Urothelium cell line (cell line): ENCODE measurements at regions not wholly inside any gene's neighbourhood (a gene's known extent, or its start where the extent isn't known, plus 50 kb on each side); places are given as distances from the start of the nearest gene placed in this dataset.

Source experiments
- DNase-seq: peaks from one replicate; pipeline ENCODE4 v3.0.0; 2011; ENCODE audit warnings: low spot score, mixed read lengths
- FAIRE-seq: peaks from 2 replicates; lab custom pipeline; 2011; peaks lifted over from hg19 to GRCh38; lab: Jason Lieb, UNC

DNA sequence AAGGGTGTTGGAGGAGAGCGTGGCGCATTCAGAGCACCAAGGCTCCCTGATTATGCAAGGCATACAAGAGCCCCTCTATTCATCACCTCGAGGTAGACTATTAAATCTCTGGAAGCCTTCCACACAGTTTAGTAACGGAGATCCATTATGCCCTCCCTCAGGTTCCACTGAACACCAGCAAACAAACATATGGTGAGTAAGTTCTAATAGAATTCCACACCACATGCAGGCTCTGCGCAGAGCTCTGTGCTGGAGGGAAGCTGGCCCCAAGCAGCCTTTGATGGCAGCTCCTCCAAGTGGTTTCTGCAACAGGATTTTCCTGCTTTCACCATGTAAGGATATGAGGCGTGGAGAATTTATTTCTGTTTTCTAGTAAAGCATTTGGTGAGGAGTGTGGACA, 238.6 kb downstream of the C1D start:
- DNase-seq (no peak), FAIRE-seq (no peak)

DNA sequence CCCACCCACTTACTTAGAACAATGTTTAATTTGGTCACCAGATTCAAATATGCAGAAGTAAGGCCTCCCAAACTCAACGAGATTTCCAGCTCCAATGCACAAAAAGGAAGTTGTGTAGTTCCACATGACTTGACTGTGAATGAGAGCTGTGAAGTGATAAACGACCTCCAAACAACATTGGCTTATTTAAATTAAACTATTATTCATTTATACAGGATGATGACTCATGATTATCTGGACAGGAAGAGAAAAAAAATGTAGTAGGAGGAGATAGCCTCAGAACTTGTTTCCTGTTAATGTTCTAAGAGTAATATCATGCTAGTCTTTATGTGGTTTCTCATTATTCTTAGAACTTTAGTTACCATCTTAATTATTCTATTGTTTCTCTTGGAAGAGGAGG, 237.3 kb downstream of the C1D start:
- no peak for FAIRE-seq
- no peak for DNase-seq

DNA sequence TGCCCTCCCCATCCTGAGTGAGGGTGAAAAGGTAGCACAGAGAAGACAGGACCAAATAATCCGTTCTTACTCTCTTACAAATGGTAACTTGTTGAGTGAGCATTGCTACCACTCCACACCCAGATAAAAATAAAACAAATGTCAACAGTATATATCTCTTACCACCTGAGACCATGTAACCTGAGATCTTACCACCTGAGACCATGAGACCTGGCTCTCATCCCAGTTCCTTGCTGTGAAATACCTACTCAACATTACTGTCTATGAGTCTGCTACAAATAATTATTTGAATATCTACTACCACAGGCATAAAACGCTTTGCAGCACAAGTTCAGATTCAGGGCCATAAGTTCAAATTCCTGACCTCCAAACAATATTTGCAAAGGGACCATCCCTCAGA, 234.7 kb downstream of the C1D start:
- no peak for DNase-seq
- no peak for FAIRE-seq

DNA sequence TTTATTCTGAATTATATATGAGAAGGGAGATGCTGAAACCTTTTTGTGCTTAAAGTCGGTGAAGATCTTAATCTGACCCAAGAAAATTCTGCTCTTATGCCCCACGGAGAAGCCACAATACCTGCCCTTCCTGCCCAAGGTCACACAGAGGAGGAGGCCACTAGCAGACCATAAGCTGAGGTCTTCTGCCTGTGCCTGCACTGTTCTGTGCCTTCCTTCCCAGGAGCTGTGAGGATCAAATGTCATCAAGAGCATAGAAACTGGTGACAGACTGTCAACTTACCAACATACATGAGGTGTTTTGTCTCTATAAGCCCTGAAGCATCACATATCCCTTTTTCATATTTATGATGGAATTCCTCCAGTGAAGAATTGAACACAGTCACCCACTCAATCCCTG, 233.3 kb downstream of the C1D start:
- DNase-seq (no peak), FAIRE-seq (no peak)

DNA sequence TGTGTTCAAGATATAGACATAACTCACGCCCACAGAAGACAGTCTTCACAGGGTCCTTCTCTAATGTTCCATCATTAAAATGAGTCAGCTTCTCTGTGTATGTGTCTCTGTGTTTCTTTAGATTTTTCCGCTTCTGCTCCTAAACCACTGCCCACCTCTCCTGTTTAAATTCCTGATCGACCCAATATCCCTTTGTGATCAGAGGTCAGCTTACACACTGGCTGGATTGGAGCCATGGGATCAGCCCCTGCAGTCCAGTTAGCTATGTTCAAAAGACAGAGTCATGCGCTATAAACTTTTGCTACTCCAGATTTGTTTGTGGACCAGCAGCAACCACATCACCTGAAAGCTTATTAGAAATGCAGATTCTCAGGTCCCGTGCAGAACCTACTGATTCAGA, 229.2 kb downstream of the C1D start:
- DNase-seq (no peak), FAIRE-seq (no peak)

DNA sequence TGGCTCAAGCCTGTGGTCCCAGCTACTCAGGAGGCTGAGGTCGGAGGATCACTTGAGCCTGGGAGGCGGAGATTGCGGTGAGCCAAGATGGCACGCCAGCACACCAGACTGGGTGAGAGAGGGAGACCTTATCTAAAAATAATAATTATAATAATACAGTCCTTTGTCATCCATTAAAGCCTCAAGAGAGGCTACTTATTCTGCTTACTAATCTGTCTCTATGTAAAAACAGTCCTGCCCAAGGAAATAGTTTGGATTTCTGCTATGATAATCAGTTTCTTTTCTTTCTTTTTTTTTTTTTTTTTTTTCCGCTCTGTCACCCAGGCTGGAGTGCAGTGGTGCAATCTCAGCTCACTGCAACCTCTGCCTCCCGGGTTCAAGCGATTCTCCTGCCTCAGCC, 228.3 kb downstream of the C1D start:
- DNase-seq (no peak), FAIRE-seq (no peak)

DNA sequence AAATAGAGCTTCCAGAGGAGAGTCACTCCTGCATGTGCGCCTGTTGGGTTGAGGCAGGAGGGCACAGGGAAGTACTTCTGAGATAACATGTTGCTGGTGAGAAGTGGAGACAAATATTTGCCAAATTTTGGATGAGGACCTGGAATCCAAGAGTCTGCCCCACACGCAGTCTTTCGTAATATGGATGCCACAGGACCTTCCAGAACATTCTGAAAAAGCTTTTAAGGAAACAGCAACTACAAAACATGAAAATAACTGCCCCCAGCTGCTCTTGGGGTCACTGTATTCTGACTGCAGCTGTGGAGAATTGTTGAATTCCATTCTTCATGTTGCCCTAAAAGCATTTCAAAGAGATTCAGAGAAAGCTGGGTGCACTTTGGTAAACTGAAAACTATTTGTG, 227.5 kb downstream of the C1D start:
- FAIRE-seq: no peak
- no peak for DNase-seq

DNA sequence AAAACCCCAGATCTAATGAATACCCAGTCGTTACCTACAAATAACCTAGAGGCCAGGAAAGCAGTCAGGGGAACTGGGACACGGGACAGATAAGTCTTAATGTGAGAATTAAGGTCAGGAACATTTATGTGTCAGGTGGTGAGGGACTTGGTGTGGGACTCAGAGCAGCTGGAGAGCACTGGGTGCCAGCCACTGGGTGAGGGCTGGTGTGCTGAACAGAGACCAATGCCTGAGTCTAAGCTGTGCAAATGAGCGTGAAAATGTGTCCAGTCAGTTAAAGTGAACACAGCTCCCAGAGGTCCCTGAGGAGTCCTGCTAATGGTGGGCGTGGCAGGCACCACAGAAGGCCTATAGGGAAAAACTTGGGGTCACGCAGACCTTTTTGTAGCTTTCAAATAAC, 225.9 kb downstream of the C1D start:
- FAIRE-seq (no peak), DNase-seq (no peak)

DNA sequence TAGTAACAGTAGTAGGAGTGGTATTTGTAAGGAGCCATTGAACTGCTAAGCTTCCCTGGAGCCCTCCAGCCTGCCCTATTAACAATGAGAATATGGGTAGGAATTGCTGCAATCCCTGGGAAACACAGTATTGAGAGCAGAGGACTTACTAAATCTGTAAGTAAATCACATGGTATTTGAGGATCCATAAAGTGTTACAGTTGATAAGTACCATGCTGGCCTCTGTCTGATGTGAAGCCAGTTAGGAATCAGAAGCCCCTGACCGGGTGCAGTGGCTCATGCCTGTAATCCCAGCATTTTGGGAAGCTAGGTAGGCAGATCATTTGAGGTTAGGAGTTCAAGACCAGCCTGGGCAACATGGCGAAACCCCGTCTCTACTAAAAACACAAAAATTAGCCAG, 224.6 kb downstream of the C1D start:
- DNase-seq (no peak), FAIRE-seq (no peak)

DNA sequence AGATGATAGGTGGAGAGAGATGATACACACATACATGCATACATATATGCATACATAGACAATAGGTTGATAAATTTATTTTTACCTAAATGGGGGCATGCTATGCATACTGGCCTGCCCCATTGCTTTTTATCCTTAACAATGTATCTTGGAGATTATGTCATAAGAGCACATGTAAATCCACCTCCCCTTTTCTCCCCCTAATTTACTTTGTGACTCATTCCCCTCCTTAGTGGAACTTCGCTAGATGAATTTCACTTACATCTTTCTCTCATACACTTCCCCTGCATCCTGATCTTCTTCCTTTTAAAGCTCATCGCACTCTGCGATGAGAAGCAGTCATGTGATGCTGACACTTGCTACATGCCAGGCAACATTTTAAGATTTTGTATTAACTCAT, 223.6 kb downstream of the C1D start:
- FAIRE-seq: no peak
- no peak for DNase-seq

DNA sequence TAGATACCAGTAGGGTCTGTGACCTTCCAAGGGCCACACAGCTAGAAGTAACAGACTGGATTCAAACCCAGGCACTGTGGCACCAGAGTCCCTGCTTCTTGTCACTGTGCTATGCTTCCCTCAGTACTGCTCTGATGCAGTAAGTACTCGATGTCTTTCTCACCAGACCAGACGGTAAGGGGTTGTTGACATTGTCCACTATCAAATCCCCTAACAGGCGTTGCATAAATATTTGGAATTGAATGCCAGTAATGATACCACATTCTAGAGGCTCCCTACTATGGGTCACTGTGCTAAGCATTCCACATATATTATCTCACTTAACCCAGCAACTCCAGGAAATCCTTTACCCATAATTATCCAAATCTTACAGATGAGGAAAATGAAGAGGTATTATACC, 223.1 kb downstream of the C1D start:
- DNase-seq (no peak), FAIRE-seq (no peak)

DNA sequence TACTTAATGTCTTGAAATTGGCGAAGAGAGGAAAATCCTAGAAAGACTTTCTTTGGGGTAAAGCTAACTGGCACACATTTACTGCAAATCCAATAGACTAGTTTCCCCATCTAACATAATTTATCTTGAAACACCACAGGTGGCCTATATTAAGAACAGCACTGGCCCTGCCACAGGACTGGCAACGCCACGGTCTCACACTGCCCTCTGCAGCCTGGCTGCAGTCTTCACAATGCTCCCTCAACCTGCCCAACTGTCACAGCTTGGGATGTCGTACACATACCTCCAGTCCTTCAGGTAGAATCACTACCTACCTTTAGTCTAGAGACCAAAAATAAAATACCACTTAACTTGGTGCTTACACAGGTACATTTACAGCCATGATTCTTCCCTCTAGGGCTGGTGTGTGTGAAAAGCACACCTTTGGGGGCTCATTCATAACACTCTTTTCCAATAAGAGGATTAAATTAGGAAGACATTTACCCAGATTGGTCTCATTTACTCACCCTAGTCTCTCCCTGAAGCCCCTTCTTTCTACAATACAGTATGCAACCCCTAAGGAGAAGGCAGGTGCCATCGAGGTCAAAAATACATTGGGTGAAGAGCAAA, 222.2 kb downstream of the C1D start:
- FAIRE-seq: peak; percentile 73
- DNase-seq: peak; percentile 84

DNA sequence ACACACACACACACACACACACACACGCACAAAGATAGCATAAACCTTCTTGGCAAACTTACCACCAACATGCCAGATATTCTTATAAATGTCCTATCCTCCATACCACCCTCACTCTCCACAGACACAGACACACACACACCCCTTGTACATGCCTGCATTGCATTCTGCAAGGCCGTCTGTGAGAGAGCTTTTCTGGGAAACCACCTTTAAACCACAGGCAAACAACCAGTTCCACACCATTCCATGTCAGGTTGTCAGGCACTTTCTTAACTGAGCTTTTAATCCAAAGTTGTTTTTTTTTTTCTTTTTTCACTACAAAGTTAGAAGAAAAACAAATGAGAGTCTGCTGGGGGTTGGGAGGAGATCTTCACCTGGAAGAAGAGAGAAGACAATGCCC, 221.1 kb downstream of the C1D start:
- DNase-seq: no peak
- FAIRE-seq: no peak

DNA sequence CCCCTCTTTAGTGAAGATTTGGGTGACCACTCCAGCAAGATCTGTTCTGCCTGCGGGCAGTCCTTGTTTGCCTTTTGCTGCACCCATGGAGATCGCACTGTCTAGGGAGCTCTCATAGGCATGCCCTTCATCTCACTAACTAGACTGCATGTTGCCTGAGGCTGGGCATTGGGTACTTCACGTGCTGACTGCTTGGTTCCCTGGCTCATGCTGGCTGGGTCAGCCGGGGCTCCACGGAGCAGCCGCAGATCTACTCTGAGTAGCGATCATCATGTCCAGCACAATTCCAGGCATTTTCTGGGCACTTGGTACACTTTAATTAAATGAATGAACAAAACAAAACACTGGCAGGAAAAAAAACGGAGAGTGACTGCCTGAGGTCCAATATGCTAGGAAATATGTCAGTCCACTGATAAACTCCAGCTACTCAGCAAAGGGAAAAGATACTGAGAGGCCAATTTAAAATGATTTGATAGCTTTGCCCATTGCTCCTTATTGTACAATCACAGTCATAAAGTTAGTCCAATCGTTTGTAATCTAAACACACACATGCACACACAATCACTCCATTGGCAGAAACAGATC, 220.3 kb downstream of the C1D start:
- no peak for FAIRE-seq
- DNase-seq: no peak

DNA sequence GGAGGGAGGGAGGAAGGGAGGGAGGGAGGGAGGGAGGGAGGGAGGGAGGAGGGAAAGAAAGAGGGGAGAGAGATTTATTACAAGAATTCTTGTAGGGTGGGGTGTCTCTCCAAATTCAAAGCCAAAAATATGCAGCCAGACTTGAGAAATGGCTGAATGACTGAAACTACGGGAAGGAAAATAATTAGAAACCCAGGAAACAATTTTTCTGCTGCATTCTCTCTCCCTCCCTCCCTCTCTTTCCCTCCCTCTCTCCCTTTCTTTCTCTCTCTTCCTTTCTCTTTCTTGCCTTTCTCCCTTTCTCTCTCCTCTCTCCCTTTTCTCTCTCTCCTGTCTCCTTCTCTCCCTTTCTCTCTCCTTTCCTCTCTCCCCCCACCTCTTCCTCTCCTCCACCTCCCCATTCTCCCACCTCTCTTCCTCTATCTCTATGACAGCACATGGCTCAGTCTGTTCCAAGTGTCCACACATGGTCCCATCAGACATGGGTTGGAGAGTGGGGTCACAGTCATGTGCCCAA, 218.7 kb downstream of the C1D start:
- FAIRE-seq: no peak
- no peak for DNase-seq

DNA sequence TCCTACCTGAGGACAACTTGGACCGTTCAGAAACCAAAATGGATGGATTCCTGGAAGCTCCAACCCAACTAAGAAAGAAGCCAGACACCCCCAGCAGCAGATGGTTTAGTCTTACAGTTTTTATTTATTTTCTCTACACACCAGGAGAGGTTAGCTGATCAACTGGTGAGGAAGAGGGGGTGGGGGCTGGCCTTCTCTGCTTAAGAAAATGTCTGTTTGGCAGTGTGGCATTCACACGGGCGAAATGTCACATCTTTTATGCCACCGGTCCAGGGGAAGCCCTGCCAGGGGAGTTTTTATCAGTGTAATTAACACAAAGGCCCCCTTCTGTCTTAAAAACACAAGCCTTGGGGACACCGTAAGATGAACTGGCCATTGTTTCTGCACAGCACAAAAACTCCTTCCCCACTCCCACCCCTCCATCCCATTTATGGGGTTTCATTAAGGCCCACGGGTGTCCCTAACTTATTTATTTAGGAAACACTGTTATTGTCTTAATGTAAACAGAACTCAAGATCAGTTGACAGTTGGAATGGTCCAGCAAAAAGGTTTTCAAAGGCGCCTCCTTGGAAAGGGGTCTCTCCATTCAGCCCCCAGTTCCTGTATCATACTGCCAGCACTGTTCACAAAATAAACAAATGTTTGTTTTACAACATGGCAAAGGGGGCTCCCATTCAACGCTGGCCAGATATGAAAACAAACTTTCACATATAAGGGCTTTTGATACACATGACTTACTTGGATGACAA, 217.0 kb downstream of the C1D start:
- DNase-seq: no peak
- FAIRE-seq: no peak

DNA sequence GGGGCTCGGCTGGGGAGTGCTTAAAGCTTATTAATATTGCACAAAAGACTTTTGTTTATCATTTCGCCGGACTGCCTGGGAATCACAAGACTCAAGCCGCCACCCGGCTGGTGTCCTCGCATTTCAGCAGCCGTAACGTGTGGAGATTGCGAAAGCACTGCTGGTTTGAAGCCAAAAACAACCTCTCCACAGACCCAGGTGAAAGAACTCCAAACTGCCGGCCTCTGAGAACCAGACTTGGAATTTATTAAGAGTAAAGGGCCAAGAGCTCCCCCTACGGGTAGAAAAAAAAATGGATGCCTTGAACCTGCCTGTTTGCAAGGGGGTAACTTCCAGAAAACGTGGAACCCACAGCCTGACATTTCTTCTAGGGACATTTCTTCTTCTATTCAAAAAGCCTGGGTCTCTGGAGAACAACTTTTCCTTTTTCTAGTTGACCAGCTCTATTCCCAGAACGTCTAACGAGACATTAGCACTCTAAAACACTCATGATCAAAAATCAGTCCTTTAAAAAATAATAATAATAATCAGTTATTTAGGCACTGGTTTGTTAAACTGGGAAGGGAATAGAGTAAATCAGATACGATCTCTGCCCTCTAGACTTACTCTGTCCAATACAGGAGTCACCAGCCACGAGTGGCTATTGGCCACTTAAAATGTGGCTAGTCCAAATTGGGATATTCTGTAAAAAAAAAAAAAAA, 216.3 kb downstream of the C1D start:
- DNase-seq: peak; percentile 92
- no peak for FAIRE-seq

DNA sequence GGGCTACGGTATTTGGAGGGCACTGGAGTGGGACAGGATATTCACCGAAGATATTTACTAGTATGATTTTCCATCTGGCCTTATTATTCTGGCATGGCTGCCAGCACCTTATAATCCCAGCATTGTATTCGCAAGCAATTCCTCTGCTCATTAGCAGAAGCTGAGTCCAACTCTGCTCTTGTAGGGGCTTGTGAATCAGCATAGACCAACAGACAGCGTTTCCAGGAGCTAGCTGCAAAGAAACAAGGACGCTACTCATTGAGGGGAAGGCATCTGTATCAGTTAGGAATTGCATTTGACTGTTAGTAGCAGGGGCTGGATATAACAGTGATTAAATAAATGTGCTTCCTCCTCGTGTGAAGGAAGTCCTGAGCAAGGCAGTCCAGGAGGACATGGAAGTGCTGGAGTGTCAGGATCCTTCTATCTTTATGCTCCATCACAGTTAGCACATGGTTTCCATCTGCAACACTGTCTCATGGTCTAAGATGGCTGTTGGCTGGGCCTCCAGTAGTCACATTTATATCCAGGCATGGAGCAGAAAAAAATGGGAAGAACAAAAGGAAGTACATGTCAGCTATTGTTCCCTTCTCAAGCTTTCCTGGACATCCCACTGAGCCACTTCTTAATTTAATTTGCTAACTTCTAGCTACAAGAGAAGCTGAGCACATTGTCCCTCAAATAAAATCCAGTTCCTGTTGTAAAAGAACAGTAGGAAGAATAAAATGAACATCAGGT, 214.1 kb downstream of the C1D start:
- FAIRE-seq (no peak), DNase-seq (no peak)

DNA sequence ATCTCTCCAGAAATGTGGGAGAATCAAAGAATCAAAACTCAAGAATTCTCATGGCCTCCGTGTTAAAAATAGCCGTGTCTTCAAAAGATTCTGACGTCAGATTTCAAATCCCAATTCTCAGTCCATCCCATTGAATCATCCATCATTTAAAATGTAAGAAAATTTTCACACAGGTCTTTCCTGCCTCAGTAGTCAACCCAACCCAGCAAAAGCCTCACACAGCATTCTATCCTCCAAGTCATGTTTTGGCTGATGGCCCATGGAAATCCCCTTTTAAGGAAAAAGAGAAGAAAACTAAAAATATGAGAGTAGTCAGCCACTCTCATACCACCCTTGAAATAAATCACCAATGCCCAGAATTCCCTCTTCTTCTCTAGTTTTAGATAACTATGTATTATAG, 211.8 kb downstream of the C1D start:
- FAIRE-seq (no peak), DNase-seq (no peak)

DNA sequence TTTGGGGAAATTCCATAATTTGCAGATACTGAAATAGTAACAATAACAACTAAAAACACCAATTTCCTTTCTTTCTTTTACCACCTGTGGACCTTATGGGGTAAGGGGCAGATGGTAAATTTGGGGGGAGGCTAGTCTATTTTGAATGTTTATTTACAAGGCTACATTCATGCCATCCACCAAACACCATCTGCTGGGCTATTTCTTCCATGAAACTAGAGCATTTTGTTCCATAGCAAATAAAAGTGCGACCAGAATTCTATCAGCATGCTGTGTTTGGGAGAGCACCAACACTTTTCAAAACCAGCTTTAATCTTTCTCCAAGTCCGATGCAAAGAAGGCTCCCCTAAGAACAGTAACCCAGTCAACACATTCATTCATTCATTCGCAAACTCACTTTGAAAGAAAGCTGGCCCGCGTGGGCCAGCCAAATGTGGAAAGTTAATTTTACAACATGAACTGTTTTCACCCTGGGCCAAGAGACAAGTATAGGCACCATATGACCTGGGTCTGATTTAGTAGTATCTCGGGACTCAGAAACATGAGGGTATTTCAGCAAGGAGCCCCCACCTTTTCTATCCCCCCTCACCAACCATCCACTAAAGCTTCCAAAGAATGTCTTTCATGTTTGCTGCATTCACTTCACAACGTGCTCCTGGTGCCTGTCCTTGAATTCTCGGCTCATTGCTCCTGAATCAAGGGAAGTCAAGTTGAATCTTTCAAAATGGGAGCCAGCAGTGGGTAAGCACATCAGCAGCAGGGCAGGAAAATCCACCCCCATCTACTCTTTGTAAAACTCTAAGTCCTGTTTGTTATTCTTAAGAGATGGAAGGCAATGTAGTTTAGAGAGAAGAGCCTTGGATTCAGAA, 210.6 kb downstream of the C1D start:
- FAIRE-seq: no peak
- no peak for DNase-seq
